Islet precursor cell (in vitro differentiated cells): ENCODE measurements at regions not wholly inside any gene's neighbourhood (a gene's known extent, or its start where the extent isn't known, plus 50 kb on each side); places are given as distances from the start of the nearest gene placed in this dataset.
"Not testable (repeated sequence)": the region's sequence is repeated elsewhere in the genome, so short reads cannot be mapped to it uniquely, and the experiment has no call there.

ENCODE experiments used
- DNase-seq: peaks from one replicate; pipeline ENCODE4 v3.0.0-alpha.2; 2018

DNA sequence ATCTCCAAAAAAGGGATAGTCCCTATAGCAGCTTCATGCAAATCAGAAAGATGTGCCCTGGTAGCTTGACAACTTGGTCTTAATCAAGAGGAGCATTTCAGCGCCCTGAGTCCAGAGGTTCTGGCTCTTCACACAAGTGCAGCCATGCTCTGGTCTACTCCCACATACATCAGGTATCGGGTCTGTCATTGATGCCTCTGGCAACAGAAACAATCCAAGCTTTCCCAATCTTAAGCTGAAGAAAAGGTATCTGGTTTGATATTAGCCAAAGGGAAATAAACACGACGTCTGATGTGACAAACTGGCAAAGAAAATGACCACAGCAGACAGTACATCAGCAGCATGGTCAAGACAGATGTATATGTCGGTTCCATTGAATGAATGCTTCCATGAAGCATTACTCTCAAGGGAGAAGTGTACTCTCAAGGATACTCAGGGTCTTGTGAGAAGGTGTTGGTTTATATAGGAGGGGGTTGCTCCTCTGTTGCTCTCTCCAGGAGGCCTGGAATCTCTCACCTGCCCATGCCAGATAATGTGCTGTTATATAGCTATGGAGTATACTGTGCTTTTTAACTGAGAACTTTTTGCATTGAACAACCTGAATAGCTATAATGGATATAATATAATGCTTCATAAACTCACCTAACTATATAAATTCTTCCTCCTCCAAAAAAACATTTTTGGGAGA, 879.6 kb upstream of the PCDH10 start:
- DNase-seq = no peak

GRCh38 chr4:132275583-132276121, 873.4 kb upstream of the PCDH10 start:
- DNase-seq = no peak

DNA sequence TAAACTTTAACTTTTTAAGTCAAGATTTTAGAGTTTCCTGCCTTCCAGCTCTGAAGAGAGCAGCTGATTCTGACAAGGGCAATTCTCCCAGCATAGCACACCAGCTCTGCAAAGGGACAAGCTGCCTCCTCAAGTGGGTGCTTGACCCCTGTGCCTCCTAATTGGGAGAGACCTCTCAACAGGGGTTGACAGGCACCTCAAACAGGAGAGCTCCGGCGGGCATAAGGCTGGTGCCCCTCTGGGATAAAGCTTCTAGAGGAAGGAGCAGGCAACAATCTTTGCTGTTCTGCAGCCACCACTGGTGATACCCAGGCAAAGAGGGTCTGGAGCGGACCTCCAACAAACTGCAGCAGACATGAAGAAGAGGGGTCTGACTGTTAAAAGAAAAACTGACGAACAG, 872.9 kb upstream of the PCDH10 start:
- no peak for DNase-seq

- no peak for DNase-seq
These were observed 872.1 kb upstream of the PCDH10 start for GRCh38 chr4:132276989-132277388.

DNA sequence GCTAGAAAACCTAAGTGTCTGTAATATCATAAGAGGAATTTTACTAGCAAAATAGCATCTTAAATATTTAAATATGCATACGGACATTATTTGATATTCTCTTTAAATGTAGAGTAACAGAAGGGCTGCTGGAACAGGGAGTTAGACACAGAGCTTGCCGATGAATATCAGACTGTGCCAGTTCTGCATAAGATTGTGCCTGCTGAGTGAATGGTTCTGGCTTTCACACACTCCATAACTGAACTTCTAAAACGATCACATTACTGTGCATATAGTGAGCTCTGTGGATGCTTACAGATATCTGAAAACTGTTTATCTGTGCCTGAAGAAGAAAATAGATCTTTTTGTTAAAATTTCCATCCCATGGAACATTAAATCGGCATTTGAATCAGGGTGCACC, 867.4 kb upstream of the PCDH10 start:
- no peak for DNase-seq

GRCh38 chr4:132284910-132285426, 864.1 kb upstream of the PCDH10 start:
- DNase-seq = no peak

GRCh38 chr4:132297346-132297745, 851.7 kb upstream of the PCDH10 start:
- DNase-seq = no peak

GRCh38 chr4:132299841-132300240, 849.3 kb upstream of the PCDH10 start:
- DNase-seq = no peak

- DNase-seq = no peak
These were observed 836.6 kb upstream of the PCDH10 start for GRCh38 chr4:132312521-132312920.

GRCh38 chr4:132313852-132314251, 835.2 kb upstream of the PCDH10 start:
- DNase-seq = no peak

GRCh38 chr4:132316738-132317137, 832.4 kb upstream of the PCDH10 start:
- DNase-seq = no peak

GRCh38 chr4:132317923-132318322, 831.2 kb upstream of the PCDH10 start:
- DNase-seq = no peak

DNA sequence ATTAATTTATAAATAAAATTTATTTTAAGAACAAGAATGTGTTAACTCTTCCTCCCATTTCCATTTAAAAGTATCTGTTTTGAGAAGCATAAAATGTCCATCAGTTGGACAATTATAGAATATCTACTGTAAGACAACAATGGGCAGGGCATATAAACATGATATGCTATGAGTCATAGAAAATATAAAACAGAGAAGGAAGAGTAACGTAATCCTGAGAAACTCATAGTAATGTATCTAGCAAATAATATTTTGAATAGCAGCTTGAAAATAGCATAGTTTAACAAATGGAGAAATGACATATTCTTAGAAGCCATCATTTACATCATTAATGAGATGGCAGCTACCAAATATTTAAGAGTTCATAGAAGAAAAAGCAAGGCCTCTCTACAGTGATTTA, 820.3 kb upstream of the PCDH10 start:
- no peak for DNase-seq

GRCh38 chr4:132330994-132331393, 818.1 kb upstream of the PCDH10 start:
- no peak for DNase-seq

DNA sequence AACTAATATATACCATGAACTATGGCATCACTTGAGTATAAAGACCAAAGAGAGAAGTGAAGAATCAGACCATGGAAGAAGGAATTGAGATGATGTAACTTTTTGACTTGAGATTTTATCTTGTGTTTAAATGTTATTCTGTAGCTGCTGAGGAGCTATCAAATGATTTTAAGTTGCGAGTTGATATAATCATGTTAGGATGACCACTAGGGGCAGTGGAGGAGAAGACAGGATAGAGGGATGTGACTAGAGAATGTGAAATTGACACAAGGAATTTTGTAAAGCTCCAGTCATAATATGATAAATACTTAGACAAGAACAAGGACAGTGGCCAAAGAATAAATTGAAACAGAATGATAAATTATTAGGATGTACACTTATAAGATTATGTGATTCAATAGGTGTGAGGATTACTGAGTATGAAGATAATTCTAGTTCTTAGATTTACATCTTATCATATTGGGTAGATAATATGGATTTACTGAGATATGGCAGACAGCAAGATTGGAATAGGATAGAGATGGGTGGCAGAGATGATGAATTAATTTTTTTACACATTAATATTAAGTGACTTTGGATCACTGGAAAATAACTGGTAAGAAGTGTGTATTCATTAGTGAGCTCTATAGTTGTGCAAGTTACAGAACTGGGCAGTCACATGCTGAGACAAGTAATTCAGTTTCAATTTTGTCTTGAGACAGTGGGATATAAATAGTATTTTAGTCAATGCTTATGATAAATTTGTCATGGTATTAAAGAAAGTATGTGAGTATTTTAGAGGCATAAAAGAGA, 816.0 kb upstream of the PCDH10 start:
- no peak for DNase-seq

- no peak for DNase-seq
These were observed 815.4 kb upstream of the PCDH10 start for GRCh38 chr4:132333724-132334047.

DNA sequence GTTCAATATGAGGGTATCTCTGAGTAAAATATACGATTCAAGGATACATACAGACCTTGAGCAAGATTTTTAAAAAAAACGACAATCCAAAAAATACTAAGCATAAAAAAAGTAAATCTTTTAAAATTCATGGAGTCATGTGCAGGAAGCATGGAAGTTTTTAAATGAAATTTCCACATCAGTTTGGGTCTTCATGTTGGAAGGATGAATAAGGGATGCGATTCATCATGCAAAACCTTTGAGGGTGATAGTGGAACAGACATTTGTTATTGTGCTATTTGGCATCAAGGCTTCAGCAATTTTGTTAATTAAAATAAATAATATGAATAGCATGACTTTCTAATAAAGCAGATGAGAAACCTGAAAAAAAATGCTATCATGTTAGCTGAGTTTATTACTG, 815.0 kb upstream of the PCDH10 start:
- no peak for DNase-seq

GRCh38 chr4:132344924-132345828, 803.9 kb upstream of the PCDH10 start:
- no peak for DNase-seq

DNA sequence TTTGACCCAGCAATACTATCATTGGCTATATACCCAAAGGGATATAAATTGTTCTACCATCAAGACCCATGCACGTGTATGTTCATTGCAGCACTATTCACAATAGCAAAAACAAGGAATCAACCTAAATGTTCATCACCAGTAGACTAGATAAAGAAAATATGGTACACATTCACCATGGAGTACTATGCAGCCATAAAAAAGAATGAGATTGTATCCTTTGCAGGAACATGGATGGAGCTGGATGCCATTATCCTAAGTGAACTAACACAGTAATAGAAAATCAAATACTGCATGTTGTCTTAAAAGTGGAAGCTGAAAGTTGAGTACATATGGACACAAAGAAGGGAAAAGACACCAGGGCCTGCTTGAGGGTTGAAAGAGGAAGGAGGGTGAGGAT, 803.1 kb upstream of the PCDH10 start:
- no peak for DNase-seq

DNA sequence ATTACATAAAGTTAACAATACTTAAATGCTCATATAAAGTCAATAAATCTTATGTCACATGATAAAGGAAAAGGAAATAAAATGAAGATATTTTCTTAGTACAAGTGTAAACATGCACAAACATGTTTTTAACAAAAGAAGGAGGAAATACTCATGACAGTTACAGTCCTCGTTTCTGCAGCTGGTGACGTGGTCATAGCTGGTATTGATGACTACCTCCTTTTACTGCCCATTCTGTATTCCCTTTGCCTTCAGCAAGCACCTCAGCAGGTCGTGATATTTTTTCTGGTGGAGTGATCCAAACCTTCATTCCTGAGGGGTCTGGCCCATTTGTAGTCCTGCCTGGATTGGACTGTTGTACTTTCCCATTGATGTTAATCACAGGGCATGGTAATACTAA, 797.5 kb upstream of the PCDH10 start:
- not testable (repeated sequence) for DNase-seq

GRCh38 chr4:132382243-132382642, 766.9 kb upstream of the PCDH10 start:
- no peak for DNase-seq

- no peak for DNase-seq
These were observed 765.4 kb upstream of the PCDH10 start for GRCh38 chr4:132383571-132384199.

- no peak for DNase-seq
These were observed 764.4 kb upstream of the PCDH10 start for GRCh38 chr4:132384709-132385108.
